ENCODE measurements at regions not wholly inside any gene's neighbourhood (a gene's known extent, or its start where the extent isn't known, plus 50 kb on each side); places are given as distances from the start of the nearest gene placed in this dataset.

DNA sequence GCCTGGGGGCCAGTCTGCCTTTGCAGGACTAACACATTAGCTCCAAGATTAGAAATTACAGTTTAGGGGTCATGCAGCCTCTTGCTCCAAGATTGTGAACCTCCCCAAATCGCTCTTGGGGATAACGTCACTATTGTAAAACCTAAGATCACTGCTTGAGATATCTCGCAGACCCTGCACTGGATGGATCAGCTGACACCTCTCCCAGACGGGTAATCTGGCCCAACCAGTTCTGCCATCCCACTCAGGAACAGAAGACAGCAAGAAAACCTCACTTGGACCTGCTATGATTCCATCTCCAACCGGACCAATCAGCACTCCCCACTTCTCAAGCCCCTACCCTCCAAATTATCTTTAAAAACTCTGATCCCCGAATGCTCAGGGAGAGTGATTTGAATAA is 431.2 kb downstream of the GPM6A start:
- ATAC-seq: no peak
- Histone ChIP-seq H4K20me1 (ENCODE audit: insufficient read depth) (no peaks in the 10 kb centered on the region), H2AFZ (ENCODE audit: low read depth, low read length, poor library complexity, severe bottlenecking) (no peak overlapping the region), H3K9me2 (ENCODE audit: insufficient read depth) (no peaks in the 10 kb centered on the region), H3K9ac (ENCODE audit: low read length) (no peak overlapping the region), H3K9me3 (ENCODE audit: control insufficient read depth in 1 of 2, insufficient read depth in 1 of 2, low read depth in 1 of 2, low read length in 2 of 2) (no peaks in the 10 kb centered on the region), H3K36me3 (ENCODE audit: control insufficient read depth in 1 of 2, insufficient read depth in 2 of 2, low read length in 2 of 2) (no peaks in the 10 kb centered on the region), H3K4me3 (replicated peaks in 1 of 2; ENCODE audit: low read depth in 1 of 2, low read length in 2 of 2) (no peak overlapping the region), H3K27ac (ENCODE audit: low read depth, low read length) (no peak overlapping the region), H3K4me1 (ENCODE audit: control insufficient read depth in 1 of 2, insufficient read depth in 2 of 2, low read length in 2 of 2) (no peaks in the 10 kb centered on the region), H3K27me3 (ENCODE audit: insufficient read depth, low read length) (no peaks in the 10 kb centered on the region), H3K4me2 (ENCODE audit: low read length) (no peak overlapping the region), H3K79me2 (ENCODE audit: insufficient read depth, low read length) (no peaks in the 10 kb centered on the region)
- POLR2A ChIA-PET: no interaction called here
- CTCF ChIA-PET: no interaction called here
- no TSS peak for BruUV-seq (replicated peaks)
- intact Hi-C loops (cut with micrococcal nuclease): no loop called here
- RAD21 ChIA-PET (ENCODE audit: low non-redundant PET in 1 of 2, low total read pairs in 2 of 2, uncharacterized antibody in 2 of 2, unreplicated experiment in 2 of 2): no interaction called here
- no peak for DNase-seq (ENCODE audit: low read depth, low spot score)
- TF ChIP-seq SIN3A (IDR thresholded peaks at IDR 0.05; ENCODE audit: low read depth) (no peak), POLR2AphosphoS5 (IDR thresholded peaks at IDR 0.05; ENCODE audit: low read depth, low read length) (no peak), POLR2A (IDR thresholded peaks at IDR 0.05; ENCODE audit: borderline replicate concordance, extremely low read depth, insufficient read depth, insufficient read length) (no peak)
- TF ChIP-seq, protein P1, sequence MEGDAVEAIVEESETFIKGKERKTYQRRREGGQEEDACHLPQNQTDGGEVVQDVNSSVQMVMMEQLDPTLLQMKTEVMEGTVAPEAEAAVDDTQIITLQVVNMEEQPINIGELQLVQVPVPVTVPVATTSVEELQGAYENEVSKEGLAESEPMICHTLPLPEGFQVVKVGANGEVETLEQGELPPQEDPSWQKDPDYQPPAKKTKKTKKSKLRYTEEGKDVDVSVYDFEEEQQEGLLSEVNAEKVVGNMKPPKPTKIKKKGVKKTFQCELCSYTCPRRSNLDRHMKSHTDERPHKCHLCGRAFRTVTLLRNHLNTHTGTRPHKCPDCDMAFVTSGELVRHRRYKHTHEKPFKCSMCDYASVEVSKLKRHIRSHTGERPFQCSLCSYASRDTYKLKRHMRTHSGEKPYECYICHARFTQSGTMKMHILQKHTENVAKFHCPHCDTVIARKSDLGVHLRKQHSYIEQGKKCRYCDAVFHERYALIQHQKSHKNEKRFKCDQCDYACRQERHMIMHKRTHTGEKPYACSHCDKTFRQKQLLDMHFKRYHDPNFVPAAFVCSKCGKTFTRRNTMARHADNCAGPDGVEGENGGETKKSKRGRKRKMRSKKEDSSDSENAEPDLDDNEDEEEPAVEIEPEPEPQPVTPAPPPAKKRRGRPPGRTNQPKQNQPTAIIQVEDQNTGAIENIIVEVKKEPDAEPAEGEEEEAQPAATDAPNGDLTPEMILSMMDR (IDR thresholded peaks at IDR 0.05 in 2 of 3, conservative IDR thresholded peaks at IDR 0.05 in 1 of 3; ENCODE audit: borderline replicate concordance in 1 of 3, insufficient read depth in 1 of 3, low read depth in 2 of 3, low read length in 2 of 3): no peak
- TF ChIP-seq, protein P2, sequence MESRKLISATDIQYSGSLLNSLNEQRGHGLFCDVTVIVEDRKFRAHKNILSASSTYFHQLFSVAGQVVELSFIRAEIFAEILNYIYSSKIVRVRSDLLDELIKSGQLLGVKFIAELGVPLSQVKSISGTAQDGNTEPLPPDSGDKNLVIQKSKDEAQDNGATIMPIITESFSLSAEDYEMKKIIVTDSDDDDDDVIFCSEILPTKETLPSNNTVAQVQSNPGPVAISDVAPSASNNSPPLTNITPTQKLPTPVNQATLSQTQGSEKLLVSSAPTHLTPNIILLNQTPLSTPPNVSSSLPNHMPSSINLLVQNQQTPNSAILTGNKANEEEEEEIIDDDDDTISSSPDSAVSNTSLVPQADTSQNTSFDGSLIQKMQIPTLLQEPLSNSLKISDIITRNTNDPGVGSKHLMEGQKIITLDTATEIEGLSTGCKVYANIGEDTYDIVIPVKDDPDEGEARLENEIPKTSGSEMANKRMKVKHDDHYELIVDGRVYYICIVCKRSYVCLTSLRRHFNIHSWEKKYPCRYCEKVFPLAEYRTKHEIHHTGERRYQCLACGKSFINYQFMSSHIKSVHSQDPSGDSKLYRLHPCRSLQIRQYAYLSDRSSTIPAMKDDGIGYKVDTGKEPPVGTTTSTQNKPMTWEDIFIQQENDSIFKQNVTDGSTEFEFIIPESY (IDR thresholded peaks at IDR 0.05; ENCODE audit: extremely low read depth, insufficient replicate concordance, low read length): no peak

DNA sequence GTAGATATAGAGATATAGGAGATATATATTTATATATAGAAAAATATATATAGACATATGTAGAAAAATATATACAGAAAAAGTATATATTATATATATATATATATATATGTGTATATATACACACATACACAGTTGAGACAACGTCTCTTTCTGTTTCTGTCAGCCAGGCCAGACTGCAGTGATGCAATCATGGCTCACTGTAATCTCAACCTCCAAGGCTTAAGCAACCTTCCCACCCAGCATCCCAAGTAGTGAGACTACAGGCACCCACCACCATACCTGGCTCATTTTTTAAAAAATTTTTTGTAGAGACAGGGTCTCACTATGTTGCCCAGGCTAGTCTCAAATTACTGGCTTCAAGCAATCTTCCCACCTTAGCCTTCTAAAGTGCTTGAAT is 426.3 kb downstream of the GPM6A start:
- Histone ChIP-seq H3K4me3 (replicated peaks in 1 of 2; ENCODE audit: low read depth in 1 of 2, low read length in 2 of 2) (no peak overlapping the region), H3K4me1 (ENCODE audit: control insufficient read depth in 1 of 2, insufficient read depth in 2 of 2, low read length in 2 of 2) (no peaks in the 10 kb centered on the region), H4K20me1 (ENCODE audit: insufficient read depth) (no peaks in the 10 kb centered on the region), H3K27me3 (ENCODE audit: insufficient read depth, low read length) (no peaks in the 10 kb centered on the region), H2AFZ (ENCODE audit: low read depth, low read length, poor library complexity, severe bottlenecking) (no peak overlapping the region), H3K9ac (ENCODE audit: low read length) (no peak overlapping the region), H3K9me3 (ENCODE audit: control insufficient read depth in 1 of 2, insufficient read depth in 1 of 2, low read depth in 1 of 2, low read length in 2 of 2) (no peaks in the 10 kb centered on the region), H3K27ac (ENCODE audit: low read depth, low read length) (no peak overlapping the region), H3K36me3 (ENCODE audit: control insufficient read depth in 1 of 2, insufficient read depth in 2 of 2, low read length in 2 of 2) (no peaks in the 10 kb centered on the region), H3K9me2 (ENCODE audit: insufficient read depth) (no peaks in the 10 kb centered on the region), H3K4me2 (ENCODE audit: low read length) (no peak overlapping the region), H3K79me2 (ENCODE audit: insufficient read depth, low read length) (no peaks in the 10 kb centered on the region)
- TF ChIP-seq POLR2AphosphoS5 (IDR thresholded peaks at IDR 0.05; ENCODE audit: low read depth, low read length): no peak
- TF ChIP-seq POLR2A (IDR thresholded peaks at IDR 0.05; ENCODE audit: borderline replicate concordance, extremely low read depth, insufficient read depth, insufficient read length): no peak
- no peak for TF ChIP-seq YY1 (IDR thresholded peaks at IDR 0.05; ENCODE audit: extremely low read depth, insufficient replicate concordance, low read depth, low read length)
- TF ChIP-seq EZH2phosphoT487 (IDR thresholded peaks at IDR 0.05; ENCODE audit: borderline replicate concordance): no peak
- no peak for TF ChIP-seq CBX3 (IDR thresholded peaks at IDR 0.05; ENCODE audit: low read depth)
- TF ChIP-seq, protein P3, sequence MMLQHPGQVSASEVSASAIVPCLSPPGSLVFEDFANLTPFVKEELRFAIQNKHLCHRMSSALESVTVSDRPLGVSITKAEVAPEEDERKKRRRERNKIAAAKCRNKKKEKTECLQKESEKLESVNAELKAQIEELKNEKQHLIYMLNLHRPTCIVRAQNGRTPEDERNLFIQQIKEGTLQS (IDR thresholded peaks at IDR 0.05): no peak
- BruUV-seq (replicated peaks): no TSS peak
- ATAC-seq (no peak), DNase-seq (ENCODE audit: low read depth, low spot score) (no peak)
- CTCF ChIA-PET: no interaction called here
- POLR2A ChIA-PET: no interaction called here
- RAD21 ChIA-PET (ENCODE audit: low non-redundant PET in 1 of 2, low total read pairs in 2 of 2, uncharacterized antibody in 2 of 2, unreplicated experiment in 2 of 2): no interaction called here
- intact Hi-C loops (cut with micrococcal nuclease): no loop called here
